Left kidney (tissue), 1 donor: ENCODE measurements at regions not wholly inside any gene's neighbourhood (a gene's known extent, or its start where the extent isn't known, plus 50 kb on each side); places are given as distances from the start of the nearest gene placed in this dataset.

ENCODE experiments used
- DNase-seq: peaks from one replicate; pipeline ENCODE4 v3.0.0-alpha.2; 2013

- no peak for DNase-seq
Measured at GRCh38 chr7:123259759-123260158, 60.0 kb upstream of the SLC13A1 start.
